ENCODE measurements at regions not wholly inside any gene's neighbourhood (a gene's known extent, or its start where the extent isn't known, plus 50 kb on each side); places are given as distances from the start of the nearest gene placed in this dataset.

GRCh38 chr5:29148073-29148472 is 2045.4 kb upstream of the CDH6 start:
- Mint-ChIP-seq H3K4me3 (no peak overlapping the region), H3K36me3 (ENCODE audit: low read depth) (no peaks in the 10 kb centered on the region), H3K27ac (no peak overlapping the region), H3K4me1 (ENCODE audit: low read depth) (no peaks in the 10 kb centered on the region), H3K9me3 (peaks cover 3% of the 10 kb centered on the region), H3K27me3 (no peaks in the 10 kb centered on the region)
- ATAC-seq (ENCODE audit: poor library complexity) = no peak
- intact Hi-C loops (cut with DNase I, micrococcal nuclease) = no loop called here
- H3K4me1 ChIP-seq (ENCODE audit: insufficient read depth, low read length) = no peaks in the 10 kb centered on the region
- DNase-seq = no peak
- H3K9me3 ChIP-seq (ENCODE audit: control insufficient read depth in 1 of 2, insufficient read depth in 1 of 2, low read length in 2 of 2) = peaks cover 0 to 4% of the 10 kb centered on the region in 2 experiments
- TF ChIP-seq CTCF (IDR thresholded peaks at IDR 0.05) = no peak
- H3K27me3 ChIP-seq (ENCODE audit: control insufficient read depth in 1 of 2, insufficient read depth in 2 of 2, low read length in 2 of 2) = no peaks in the 10 kb centered on the region
- ChIA-PET CTCF (no interaction called here), POLR2A (no interaction called here)
- no peak overlapping the region for H3K4me3 ChIP-seq (ENCODE audit: low read length)
- H3K27ac ChIP-seq (ENCODE audit: low read depth in 1 of 2, low read length in 2 of 2) = no peak overlapping the region
- no peaks in the 10 kb centered on the region for H3K36me3 ChIP-seq (ENCODE audit: insufficient read depth, low read length)

- ATAC-seq (ENCODE audit: poor library complexity) (no peak), DNase-seq (no peak)
- Mint-ChIP-seq H3K27ac (no peak overlapping the region), H3K4me3 (no peak overlapping the region), H3K9me3 (peaks cover 2% of the 10 kb centered on the region), H3K27me3 (no peaks in the 10 kb centered on the region), H3K4me1 (ENCODE audit: low read depth) (no peaks in the 10 kb centered on the region), H3K36me3 (ENCODE audit: low read depth) (no peaks in the 10 kb centered on the region)
- Histone ChIP-seq H3K27ac (ENCODE audit: low read depth in 1 of 2, low read length in 2 of 2) (no peak overlapping the region), H3K4me3 (ENCODE audit: low read length) (no peak overlapping the region), H3K27me3 (ENCODE audit: control insufficient read depth in 1 of 2, insufficient read depth in 2 of 2, low read length in 2 of 2) (no peaks in the 10 kb centered on the region), H3K36me3 (ENCODE audit: insufficient read depth, low read length) (no peaks in the 10 kb centered on the region), H3K9me3 (ENCODE audit: control insufficient read depth in 1 of 2, insufficient read depth in 1 of 2, low read length in 2 of 2) (peaks cover 0 to 5% of the 10 kb centered on the region in 2 experiments), H3K4me1 (ENCODE audit: insufficient read depth, low read length) (no peaks in the 10 kb centered on the region)
- intact Hi-C loops (cut with DNase I, micrococcal nuclease) = no loop called here
- no peak for TF ChIP-seq CTCF (IDR thresholded peaks at IDR 0.05)
- ChIA-PET CTCF (no interaction called here), POLR2A (no interaction called here)
Measured at GRCh38 chr5:29143266-29143665, 2050.2 kb upstream of the CDH6 start.

- Mint-ChIP-seq H3K4me3 (no peak overlapping the region), H3K36me3 (ENCODE audit: low read depth) (no peaks in the 10 kb centered on the region), H3K9me3 (peaks cover 10% of the 10 kb centered on the region), H3K27me3 (no peaks in the 10 kb centered on the region), H3K27ac (no peak overlapping the region), H3K4me1 (ENCODE audit: low read depth) (no peaks in the 10 kb centered on the region)
- no peak overlapping the region for H3K27ac ChIP-seq (ENCODE audit: low read depth in 1 of 2, low read length in 2 of 2)
- ATAC-seq (ENCODE audit: poor library complexity) = no peak
- no peaks in the 10 kb centered on the region for H3K36me3 ChIP-seq (ENCODE audit: insufficient read depth, low read length)
- POLR2A ChIA-PET = no interaction called here
- CTCF ChIA-PET = no interaction called here
- H3K27me3 ChIP-seq (ENCODE audit: control insufficient read depth in 1 of 2, insufficient read depth in 2 of 2, low read length in 2 of 2) = no peaks in the 10 kb centered on the region
- peaks cover 3 to 5% of the 10 kb centered on the region in 2 experiments for H3K9me3 ChIP-seq (ENCODE audit: control insufficient read depth in 1 of 2, insufficient read depth in 1 of 2, low read length in 2 of 2)
- intact Hi-C loops (cut with DNase I, micrococcal nuclease) = no loop called here
- no peak overlapping the region for H3K4me3 ChIP-seq (ENCODE audit: low read length)
- DNase-seq = no peak
- H3K4me1 ChIP-seq (ENCODE audit: insufficient read depth, low read length) = no peaks in the 10 kb centered on the region
- TF ChIP-seq CTCF (IDR thresholded peaks at IDR 0.05) = no peak
Measured at GRCh38 chr5:29134418-29134817, 2059.1 kb upstream of the CDH6 start.

All from CD4-positive, alpha-beta T cell (primary cell).